Ishikawa (cell line): ENCODE measurements at regions not wholly inside any gene's neighbourhood (a gene's known extent, or its start where the extent isn't known, plus 50 kb on each side); places are given as distances from the start of the nearest gene placed in this dataset.

Source experiments
- CEBPB ChIP-seq: IDR thresholded peaks from 2 replicates; pipeline ENCODE4 v1.6.1; 2012
- CREB1 ChIP-seq: IDR thresholded peaks from 2 replicates; pipeline ENCODE4 v1.6.1; 2012; ENCODE audit warnings: low read depth
- EGR1 ChIP-seq: IDR thresholded peaks from 2 replicates; pipeline ENCODE4 v1.6.1; 2012
- EP300 ChIP-seq: IDR thresholded peaks from 2 replicates; pipeline ENCODE4 v1.6.1; 2012; ENCODE audit warnings: borderline replicate concordance
- FOXM1 ChIP-seq: IDR thresholded peaks from 2 replicates; pipeline ENCODE4 v1.6.1; 2012; ENCODE audit warnings: low read depth, borderline replicate concordance
- NFIC ChIP-seq: IDR thresholded peaks from 2 replicates; pipeline ENCODE4 v1.6.1; 2012
- RAD21 ChIP-seq: IDR thresholded peaks from 2 replicates; pipeline ENCODE4 v1.6.1; 2012; ENCODE audit warnings: low read depth
- TAF1 ChIP-seq: IDR thresholded peaks from 2 replicates; pipeline ENCODE4 v1.6.1; 2012; ENCODE audit warnings: low read depth, mild to moderate bottlenecking
- TCF12 ChIP-seq: IDR thresholded peaks from 2 replicates; pipeline ENCODE4 v1.6.1; 2012; ENCODE audit warnings: low read depth
- TEAD4 ChIP-seq: IDR thresholded peaks from 2 replicates; pipeline ENCODE4 v1.6.1; 2012
- YY1 ChIP-seq: IDR thresholded peaks from 2 replicates; pipeline ENCODE4 v1.6.1; 2012; ENCODE audit warnings: low read depth
- ZBTB7A ChIP-seq: IDR thresholded peaks from 2 replicates; pipeline ENCODE4 v1.6.1; 2012; ENCODE audit warnings: low read depth
- TF ChIP-seq, protein P1 (sequence below): IDR thresholded peaks from 2 replicates; pipeline ENCODE4 v1.6.1; 2012; ENCODE audit warnings: low read depth, mild to moderate bottlenecking
- TF ChIP-seq, protein P2 (sequence below): IDR thresholded peaks from 2 replicates; pipeline ENCODE4 v1.6.1; 2012
- TF ChIP-seq, protein P3 (sequence below): IDR thresholded peaks from 2 replicates; pipeline ENCODE4 v1.6.1; 2012

DNA sequence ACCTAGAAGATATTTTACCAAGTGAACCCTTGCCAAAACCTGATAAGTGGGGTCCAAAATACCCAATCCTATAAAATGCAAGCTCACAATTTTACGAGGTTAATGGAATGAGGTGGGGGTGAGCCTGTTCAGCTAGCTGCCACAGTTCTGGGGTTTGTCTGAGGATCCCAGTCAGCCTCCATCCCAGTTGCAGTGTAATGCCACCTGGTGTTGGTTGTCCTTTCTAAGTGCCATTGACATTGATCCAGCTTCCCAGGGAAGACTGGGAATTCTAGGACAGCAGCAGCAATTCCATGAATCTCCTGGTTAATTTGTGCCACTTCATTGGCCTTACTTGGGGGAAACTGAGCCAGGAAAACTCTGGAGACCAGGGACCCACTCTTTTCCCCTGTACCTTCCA lies 298.3 kb downstream of the RWDD3 start:
- TF ChIP-seq, protein P1, sequence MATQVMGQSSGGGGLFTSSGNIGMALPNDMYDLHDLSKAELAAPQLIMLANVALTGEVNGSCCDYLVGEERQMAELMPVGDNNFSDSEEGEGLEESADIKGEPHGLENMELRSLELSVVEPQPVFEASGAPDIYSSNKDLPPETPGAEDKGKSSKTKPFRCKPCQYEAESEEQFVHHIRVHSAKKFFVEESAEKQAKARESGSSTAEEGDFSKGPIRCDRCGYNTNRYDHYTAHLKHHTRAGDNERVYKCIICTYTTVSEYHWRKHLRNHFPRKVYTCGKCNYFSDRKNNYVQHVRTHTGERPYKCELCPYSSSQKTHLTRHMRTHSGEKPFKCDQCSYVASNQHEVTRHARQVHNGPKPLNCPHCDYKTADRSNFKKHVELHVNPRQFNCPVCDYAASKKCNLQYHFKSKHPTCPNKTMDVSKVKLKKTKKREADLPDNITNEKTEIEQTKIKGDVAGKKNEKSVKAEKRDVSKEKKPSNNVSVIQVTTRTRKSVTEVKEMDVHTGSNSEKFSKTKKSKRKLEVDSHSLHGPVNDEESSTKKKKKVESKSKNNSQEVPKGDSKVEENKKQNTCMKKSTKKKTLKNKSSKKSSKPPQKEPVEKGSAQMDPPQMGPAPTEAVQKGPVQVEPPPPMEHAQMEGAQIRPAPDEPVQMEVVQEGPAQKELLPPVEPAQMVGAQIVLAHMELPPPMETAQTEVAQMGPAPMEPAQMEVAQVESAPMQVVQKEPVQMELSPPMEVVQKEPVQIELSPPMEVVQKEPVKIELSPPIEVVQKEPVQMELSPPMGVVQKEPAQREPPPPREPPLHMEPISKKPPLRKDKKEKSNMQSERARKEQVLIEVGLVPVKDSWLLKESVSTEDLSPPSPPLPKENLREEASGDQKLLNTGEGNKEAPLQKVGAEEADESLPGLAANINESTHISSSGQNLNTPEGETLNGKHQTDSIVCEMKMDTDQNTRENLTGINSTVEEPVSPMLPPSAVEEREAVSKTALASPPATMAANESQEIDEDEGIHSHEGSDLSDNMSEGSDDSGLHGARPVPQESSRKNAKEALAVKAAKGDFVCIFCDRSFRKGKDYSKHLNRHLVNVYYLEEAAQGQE, result no peak

DNA sequence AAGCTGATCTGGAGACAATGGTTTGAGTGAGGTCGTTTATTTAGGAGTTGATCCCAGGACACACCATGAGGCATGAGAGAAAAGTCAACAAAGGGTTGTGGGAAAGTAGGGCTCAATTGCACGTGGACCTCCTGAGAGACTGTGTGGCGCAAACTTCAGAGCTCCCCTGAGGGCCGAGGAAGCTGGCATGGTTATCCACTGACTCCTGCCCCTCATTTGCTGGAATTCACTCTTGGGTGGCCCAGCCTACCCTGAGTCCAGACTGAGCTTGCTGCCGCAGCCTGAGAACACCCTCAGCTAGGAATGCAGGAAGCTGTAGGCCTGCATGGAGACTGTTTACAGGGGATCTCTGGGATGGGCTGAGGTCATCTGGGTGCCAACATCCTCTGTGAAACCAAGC lies 301.0 kb downstream of the RWDD3 start:
- TF ChIP-seq FOXM1, result no peak
- TF ChIP-seq CREB1, result no peak
- TF ChIP-seq CEBPB, result no peak
- TF ChIP-seq NFIC, result no peak
- no peak for TF ChIP-seq TEAD4
- TF ChIP-seq TAF1, result no peak
- TF ChIP-seq, protein P2, sequence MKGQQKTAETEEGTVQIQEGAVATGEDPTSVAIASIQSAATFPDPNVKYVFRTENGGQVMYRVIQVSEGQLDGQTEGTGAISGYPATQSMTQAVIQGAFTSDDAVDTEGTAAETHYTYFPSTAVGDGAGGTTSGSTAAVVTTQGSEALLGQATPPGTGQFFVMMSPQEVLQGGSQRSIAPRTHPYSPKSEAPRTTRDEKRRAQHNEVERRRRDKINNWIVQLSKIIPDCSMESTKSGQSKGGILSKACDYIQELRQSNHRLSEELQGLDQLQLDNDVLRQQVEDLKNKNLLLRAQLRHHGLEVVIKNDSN, result no peak
- TF ChIP-seq RAD21, result no peak
- no peak for TF ChIP-seq EGR1
- TF ChIP-seq ZBTB7A, result no peak
- TF ChIP-seq EP300, result no peak

DNA sequence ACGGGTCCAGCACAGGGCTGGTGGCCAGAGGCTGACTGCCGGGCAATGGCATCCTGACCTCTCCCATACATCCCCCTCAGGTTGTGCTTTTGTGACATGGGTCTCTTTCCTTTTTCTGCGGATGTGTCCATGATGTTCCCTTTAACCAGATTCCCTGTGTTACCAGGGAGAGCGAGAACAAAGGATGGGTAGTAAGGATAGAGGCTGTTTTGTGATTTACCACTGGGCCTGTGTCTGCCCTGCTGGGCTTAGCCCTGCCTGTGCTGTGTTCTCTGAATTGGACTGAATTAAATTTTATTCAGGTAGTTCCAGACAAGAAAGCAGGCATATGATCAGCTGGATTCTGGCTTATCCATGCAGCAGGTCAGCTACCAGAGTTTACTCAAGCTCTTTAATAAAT lies 301.6 kb downstream of the RWDD3 start:
- TF ChIP-seq EP300 (no peak), TCF12 (no peak), RAD21 (no peak), TEAD4 (no peak), ZBTB7A (no peak), FOXM1 (no peak), CREB1 (no peak), TAF1 (no peak), YY1 (no peak), NFIC (no peak), EGR1 (no peak), CEBPB (no peak)
- TF ChIP-seq, protein P1, result no peak
- TF ChIP-seq, protein P2, result no peak
- TF ChIP-seq, protein P3, sequence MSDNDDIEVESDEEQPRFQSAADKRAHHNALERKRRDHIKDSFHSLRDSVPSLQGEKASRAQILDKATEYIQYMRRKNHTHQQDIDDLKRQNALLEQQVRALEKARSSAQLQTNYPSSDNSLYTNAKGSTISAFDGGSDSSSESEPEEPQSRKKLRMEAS, result no peak

DNA sequence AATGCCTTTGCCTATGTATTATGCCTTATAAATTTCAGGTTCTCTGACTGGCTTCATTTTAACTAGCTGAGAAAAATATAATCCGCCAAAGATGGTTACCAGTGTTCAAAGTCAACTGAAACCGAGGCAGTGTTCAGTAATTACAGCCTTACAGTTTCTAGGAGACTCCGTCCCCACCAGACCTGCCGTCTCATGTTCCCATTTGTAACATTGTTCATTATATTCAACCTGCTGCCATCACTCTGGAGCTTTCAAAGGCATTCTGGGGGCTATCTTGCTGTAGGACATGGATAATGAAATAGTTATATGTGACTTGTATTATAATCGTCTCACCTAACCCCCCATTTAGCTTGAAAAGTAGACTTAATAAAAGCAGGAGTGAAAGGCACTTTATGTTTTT lies 302.5 kb downstream of the RWDD3 start:
- TF ChIP-seq TCF12, result no peak
- no peak for TF ChIP-seq RAD21
- TF ChIP-seq EP300, result no peak
- no peak for TF ChIP-seq TAF1
- TF ChIP-seq CEBPB, result no peak
- TF ChIP-seq ZBTB7A, result no peak
- TF ChIP-seq, protein P3, result no peak
- TF ChIP-seq EGR1, result no peak
- TF ChIP-seq CREB1, result no peak
- TF ChIP-seq TEAD4, result no peak
- TF ChIP-seq, protein P1, result no peak
- TF ChIP-seq FOXM1, result no peak
- no peak for TF ChIP-seq NFIC
- no peak for TF ChIP-seq YY1
- TF ChIP-seq, protein P2, result no peak
